IMR-90 (cell line): ENCODE measurements at regions not wholly inside any gene's neighbourhood (a gene's known extent, or its start where the extent isn't known, plus 50 kb on each side); places are given as distances from the start of the nearest gene placed in this dataset.

Experiments
- ATAC-seq: fragments of 200-7000 bp; cut with Tn5 transposase; 2 replicates; pipeline ENCODE4 v1.9.1; 2020; ENCODE audit warnings: low read depth, mild to moderate bottlenecking, moderate library complexity
- BruUV-seq: library from RNA; stranded (reverse); fragments of 400-500 nt; replicated peaks from 2 replicates; lab custom pipeline; 2021; lab: Mats Ljungman, UMichigan
- CTCF ChIA-PET: fragments of 300-600 bp; formaldehyde crosslinking; extraction: SDS; loops from one replicate; lab custom pipeline; 2021; ENCODE audit warnings: antibody characterized with exemption; lab: Yijun Ruan, JAX
- POLR2A ChIA-PET: fragments of 300-600 bp; sonication (Branson Sonifier 250); formaldehyde crosslinking; loops from one replicate; lab custom pipeline; 2022; ENCODE audit warnings: antibody characterized with exemption; ENCODE audit not compliant: unreplicated experiment; lab: Charles Lee
- DNase-seq: peaks from one replicate; pipeline ENCODE4 v3.0.0; 2013
- H2AFZ ChIP-seq: replicated peaks from 2 replicates; pipeline ENCODE3; 2013; ENCODE audit warnings: low read length, mild to moderate bottlenecking; ENCODE audit not compliant: poor library complexity
- H2AK5ac ChIP-seq: 2 replicates; pipeline ENCODE4 v1.6.1; 2013; ENCODE audit warnings: low read depth, low read length, inconsistent platforms
- H2AK9ac ChIP-seq: replicated peaks from 2 replicates; pipeline ENCODE3; 2013; ENCODE audit warnings: mild to moderate bottlenecking, low read depth, low read length, moderate library complexity; ENCODE audit not compliant: poor library complexity
- H2BK120ac ChIP-seq: 2 replicates; pipeline ENCODE4 v1.6.1; 2013; ENCODE audit warnings: low read depth, low read length, inconsistent platforms
- H2BK15ac ChIP-seq: 3 replicates; pipeline ENCODE4 v1.6.1; 2013; ENCODE audit warnings: low read depth, low read length, inconsistent platforms
- H2BK20ac ChIP-seq: 2 replicates; pipeline ENCODE4 v1.6.1; 2013; ENCODE audit warnings: low read depth, mild to moderate bottlenecking, inconsistent platforms, low read length, moderate library complexity
- H2BK5ac ChIP-seq: 2 replicates; pipeline ENCODE4 v1.6.1; 2013; ENCODE audit warnings: mild to moderate bottlenecking, low read depth, low read length, inconsistent platforms; ENCODE audit not compliant: poor library complexity, severe bottlenecking
- H3K14ac ChIP-seq: replicated peaks from 2 replicates; pipeline ENCODE4 v1.6.1; 2013; ENCODE audit warnings: low read depth, low read length, inconsistent platforms
- H3K18ac ChIP-seq: 2 replicates; pipeline ENCODE4 v1.6.1; 2013; ENCODE audit warnings: low read depth, low read length, control low read depth
- H3K23ac ChIP-seq: 2 replicates; pipeline ENCODE4 v1.6.1; 2013; ENCODE audit warnings: low read depth, low read length, inconsistent platforms
- H3K27ac ChIP-seq: 2 replicates; pipeline ENCODE4 v1.5.1; 2013; ENCODE audit warnings: mild to moderate bottlenecking, control low read depth, low read length; ENCODE audit not compliant: insufficient read depth
- H3K27me3 ChIP-seq: 2 replicates; pipeline ENCODE4 v1.6.1; 2013; ENCODE audit warnings: low read length; ENCODE audit not compliant: control insufficient read depth, insufficient read depth
- H3K36me3 ChIP-seq: 2 replicates; pipeline ENCODE4 v1.6.1; 2013; ENCODE audit warnings: low read length, mixed read lengths; ENCODE audit not compliant: control insufficient read depth, insufficient read depth
- H3K4ac ChIP-seq: 2 replicates; pipeline ENCODE4 v1.6.1; 2013; ENCODE audit warnings: low read depth, low read length, inconsistent platforms
- H3K4me1 ChIP-seq: 2 replicates; pipeline ENCODE4 v1.6.1; 2013; ENCODE audit warnings: low read length, mixed read lengths; ENCODE audit not compliant: control insufficient read depth, insufficient read depth
- H3K4me2 ChIP-seq: 2 replicates; pipeline ENCODE4 v1.6.1; 2013; ENCODE audit warnings: low read depth, mild to moderate bottlenecking, control low read depth, low read length, moderate library complexity
- H3K4me3 ChIP-seq: 2 replicates; pipeline ENCODE4 v1.5.1; 2013; ENCODE audit warnings: low read depth, mild to moderate bottlenecking, control low read depth, low read length, moderate library complexity; ENCODE audit not compliant: insufficient read depth
- H3K56ac ChIP-seq: 2 replicates; pipeline ENCODE4 v1.6.1; 2013; ENCODE audit warnings: low read length, inconsistent platforms; ENCODE audit not compliant: insufficient read depth; ENCODE audit errors: extremely low read depth
- H3K79me1 ChIP-seq, 2 experiments: 2 replicates each; pipeline ENCODE4 v1.6.1; 2013; ENCODE audit warnings: low read length in 2 of 2, inconsistent platforms in 1 of 2, low read depth in 1 of 2
- H3K9ac ChIP-seq: 2 replicates; pipeline ENCODE4 v1.6.1; 2013; ENCODE audit warnings: low read depth, low read length, control low read depth
- H3K9me1 ChIP-seq: 2 replicates; pipeline ENCODE4 v1.6.1; 2013; ENCODE audit warnings: low read length, inconsistent platforms; ENCODE audit not compliant: insufficient read depth
- H3K9me3 ChIP-seq: 2 replicates; pipeline ENCODE4 v1.6.1; 2013; ENCODE audit warnings: low read length; ENCODE audit not compliant: control insufficient read depth, insufficient read depth
- H4K20me1 ChIP-seq: 2 replicates; pipeline ENCODE4 v1.6.1; 2013; ENCODE audit warnings: low read length, inconsistent platforms; ENCODE audit not compliant: insufficient read depth
- H4K5ac ChIP-seq: 2 replicates; pipeline ENCODE4 v1.6.1; 2013; ENCODE audit warnings: mild to moderate bottlenecking, low read depth, low read length, control low read depth
- H4K8ac ChIP-seq, 2 experiments: 2 replicates each; pipeline ENCODE4 v1.6.1; 2013; ENCODE audit warnings: low read depth in 2 of 2, low read length in 2 of 2, control low read depth in 1 of 2, inconsistent platforms in 1 of 2
- H4K91ac ChIP-seq: 2 replicates; pipeline ENCODE4 v1.6.1; 2013; ENCODE audit warnings: low read depth, low read length, inconsistent platforms; ENCODE audit not compliant: insufficient read depth
- BHLHE40 ChIP-seq: fragments of 150-350 bp; IDR thresholded peaks from 2 replicates; pipeline ENCODE4 v1.6.1; 2016; ENCODE audit warnings: mild to moderate bottlenecking, low read depth, low read length
- CEBPB ChIP-seq: IDR thresholded peaks from 2 replicates; pipeline ENCODE4 v1.6.1; 2012; ENCODE audit warnings: low read depth, low read length, improper control_type of control experiment
- CHD1 ChIP-seq: IDR thresholded peaks from 2 replicates; pipeline ENCODE4 v1.6.1; 2012; ENCODE audit warnings: low read depth, low read length, improper control_type of control experiment
- CTCF ChIP-seq: conservative IDR thresholded peaks from 2 replicates; pipeline ENCODE4 v1.5.1; 2012; ENCODE audit warnings: mild to moderate bottlenecking, low read depth, low read length, improper control_type of control experiment
- ELK1 ChIP-seq: fragments of 150-350 bp; IDR thresholded peaks from 2 replicates; pipeline ENCODE4 v1.6.1; 2016; ENCODE audit warnings: low read depth, mild to moderate bottlenecking, low read length, moderate library complexity, borderline replicate concordance
- FOS ChIP-seq: fragments of 150-350 bp; IDR thresholded peaks from 2 replicates; pipeline ENCODE4 v1.6.1; 2016; ENCODE audit warnings: low read depth, low read length
- MAZ ChIP-seq: IDR thresholded peaks from 2 replicates; pipeline ENCODE4 v1.6.1; 2012; ENCODE audit warnings: low read depth, mild to moderate bottlenecking, low read length, improper control_type of control experiment, moderate library complexity, borderline replicate concordance
- MXI1 ChIP-seq: IDR thresholded peaks from 2 replicates; pipeline ENCODE4 v1.6.1; 2012; ENCODE audit warnings: low read depth, mild to moderate bottlenecking, low read length, moderate library complexity, borderline replicate concordance
- NFE2L2 ChIP-seq: fragments of 150-350 bp; IDR thresholded peaks from 2 replicates; pipeline ENCODE4 v1.6.1; 2016; ENCODE audit warnings: low read depth, mild to moderate bottlenecking, low read length
- POLR2A ChIP-seq: IDR thresholded peaks from 2 replicates; pipeline ENCODE4 v1.6.1; 2012; ENCODE audit warnings: mild to moderate bottlenecking, low read depth, low read length
- RAD21 ChIP-seq: IDR thresholded peaks from 2 replicates; pipeline ENCODE4 v1.6.1; 2012; ENCODE audit warnings: low read length, improper control_type of control experiment
- RFX5 ChIP-seq: IDR thresholded peaks from 2 replicates; pipeline ENCODE4 v1.8.0; 2012; ENCODE audit warnings: low read depth, mild to moderate bottlenecking, low read length, moderate library complexity
- USF2 ChIP-seq: fragments of 150-350 bp; IDR thresholded peaks from 2 replicates; pipeline ENCODE4 v1.6.1; 2017; ENCODE audit warnings: mild to moderate bottlenecking, antibody characterized with exemption, low read length, low read depth
- WGBS, 2 experiments: methylation state at CpG; one replicate each; pipeline versions ENCODE4 v1.1.5 to v1.1.7; 2013; ENCODE audit warnings: missing lambda C conversion rate in 2 of 2; ENCODE audit not compliant: insufficient read length in 1 of 2; ENCODE audit errors: extremely low coverage in 2 of 2; 5-methylcytosine and 5-hydroxymethylcytosine counted together
- dilution Hi-C: fragments of 300-500 bp; cut with HindIII; formaldehyde crosslinking; loops from one replicate; pipeline ENCODE4 v1.14.3; 2018; ENCODE audit warnings: low sequenced_read_pairs; ENCODE audit not compliant: unreplicated experiment
- in situ Hi-C: fragments of 300-500 bp; cut with MboI; formaldehyde crosslinking; loops from 3 replicates; pipeline ENCODE4 v1.14.3; 2019; ENCODE audit warnings: low sequenced_read_pairs, inconsistent platforms, mixed read lengths
- intact Hi-C: fragments of 100-400 bp; cut with micrococcal nuclease; formaldehyde crosslinking; loops from 2 replicates; pipeline ENCODE4 v1.10.0; 2022

- DNase-seq = no peak
- Histone ChIP-seq H3K4me3 (no peak overlapping the region), H2AK5ac (no peak overlapping the region), H3K4ac (no peak overlapping the region), H2AK9ac (no peak overlapping the region), H2BK5ac (no peak overlapping the region), H4K91ac (no peak overlapping the region), H3K9me1 (no peaks in the 10 kb centered on the region), H3K4me1 (no peaks in the 10 kb centered on the region), H2BK15ac (no peak overlapping the region), H3K9me3 (peaks cover 2% of the 10 kb centered on the region; the same call in 1 of the 2 replicates), H2BK120ac (no peak overlapping the region), H3K23ac (no peak overlapping the region), H2AFZ (no peak overlapping the region), H2BK20ac (no peak overlapping the region), H3K9ac (no peak overlapping the region), H3K18ac (no peak overlapping the region), H3K27me3 (no peaks in the 10 kb centered on the region), H4K5ac (no peak overlapping the region), H3K27ac (no peak overlapping the region), H3K4me2 (no peak overlapping the region), H3K79me1 (no peaks in the 10 kb centered on the region), H4K8ac (no peak overlapping the region), H3K56ac (no peak overlapping the region), H3K36me3 (no peaks in the 10 kb centered on the region), H4K20me1 (no peaks in the 10 kb centered on the region), H3K14ac (no peak overlapping the region)
- POLR2A ChIA-PET = no interaction called here
- intact Hi-C loops (no loop called here), in situ Hi-C loops (no loop called here), dilution Hi-C loops (no loop called here)
- CTCF ChIA-PET = no interaction called here
- WGBS, 2 experiments = no CpG with 5 or more reads among the region's 1 CpG
- no TSS peak for BruUV-seq
- TF ChIP-seq CHD1 = no peak
- TF ChIP-seq ELK1 = no peak
- no peak for TF ChIP-seq USF2
- TF ChIP-seq RFX5 = no peak
- TF ChIP-seq MAZ = no peak
- TF ChIP-seq CEBPB = no peak
- no peak for TF ChIP-seq FOS
- no peak for TF ChIP-seq POLR2A
- no peak for TF ChIP-seq CTCF
- TF ChIP-seq MXI1 = no peak
- TF ChIP-seq RAD21 = no peak
- TF ChIP-seq BHLHE40 = no peak
- TF ChIP-seq NFE2L2 = no peak
- ATAC-seq = no peak
Observed at GRCh38 chr14:37834275-37834674, 238.8 kb downstream of the TTC6 start.
